Keratinocyte (primary cell): ENCODE measurements at regions not wholly inside any gene's neighbourhood (a gene's known extent, or its start where the extent isn't known, plus 50 kb on each side); places are given as distances from the start of the nearest gene placed in this dataset.

Source experiments
- CTCF ChIP-seq, 3 experiments: IDR thresholded peaks in 1 of 3; conservative IDR thresholded peaks in 1 of 3; optimal IDR thresholded peaks in 1 of 3; 2 replicates in 2 of 3; 3 replicates in 1 of 3; pipeline versions ENCODE3 to v1.5.1; 2011; ENCODE audit warnings: low read length in 3 of 3, mild to moderate bottlenecking in 3 of 3, moderate library complexity in 2 of 3, control low read depth in 1 of 3, inconsistent platforms in 1 of 3; ENCODE audit not compliant: insufficient read depth in 2 of 3; ENCODE audit errors: extremely low read depth in 1 of 3
- EZH2 ChIP-seq: IDR thresholded peaks from one replicate; pipeline ENCODE4 v1.6.1; 2012; ENCODE audit warnings: inconsistent platforms, mild to moderate bottlenecking, low read length, moderate library complexity

GRCh38 chr10:29873941-29874484 is 185.4 kb downstream of the JCAD start:
- TF ChIP-seq CTCF (optimal IDR thresholded peaks at IDR 0.05 in 1 of 3, IDR thresholded peaks at IDR 0.05 in 1 of 3, conservative IDR thresholded peaks at IDR 0.05 in 1 of 3; ENCODE audit: extremely low read depth in 1 of 3, insufficient read depth in 2 of 3, low read length in 3 of 3) (no peak), EZH2 (no peak)
